H9 (cell line): ENCODE measurements at regions not wholly inside any gene's neighbourhood (a gene's known extent, or its start where the extent isn't known, plus 50 kb on each side); places are given as distances from the start of the nearest gene placed in this dataset.

Source experiments
- DNase-seq: peaks from one replicate; pipeline ENCODE4 v3.0.0-alpha.2; 2017
- H2AFZ ChIP-seq: one replicate; pipeline ENCODE4 v1.6.1; 2013; ENCODE audit warnings: mild to moderate bottlenecking, low read length, control low read depth, moderate library complexity
- H2AK5ac ChIP-seq: 2 replicates; pipeline ENCODE4 v1.6.1; 2013; ENCODE audit warnings: low read length, control low read depth, mixed read lengths; ENCODE audit not compliant: insufficient read length
- H2BK120ac ChIP-seq: one replicate; pipeline ENCODE4 v1.6.1; 2013; ENCODE audit warnings: low read depth, mild to moderate bottlenecking, low read length, control low read depth, inconsistent platforms; ENCODE audit not compliant: poor library complexity, severe bottlenecking
- H2BK12ac ChIP-seq: 2 replicates; pipeline ENCODE4 v1.6.1; 2013; ENCODE audit warnings: low read length, control low read depth, mixed read lengths, low read depth; ENCODE audit not compliant: insufficient read length
- H2BK15ac ChIP-seq: 2 replicates; pipeline ENCODE4 v1.6.1; 2013; ENCODE audit warnings: low read depth, low read length, control low read depth
- H2BK20ac ChIP-seq: one replicate; pipeline ENCODE4 v1.6.1; 2013; ENCODE audit warnings: low read depth, mild to moderate bottlenecking, low read length, control low read depth, inconsistent platforms; ENCODE audit not compliant: poor library complexity, severe bottlenecking
- H2BK5ac ChIP-seq: 2 replicates; pipeline ENCODE4 v1.6.1; 2013; ENCODE audit warnings: low read length, control low read depth, mixed read lengths; ENCODE audit not compliant: insufficient read length
- H3K14ac ChIP-seq: 2 replicates; pipeline ENCODE4 v1.6.1; 2013; ENCODE audit warnings: low read length, control low read depth; ENCODE audit not compliant: insufficient read depth
- H3K18ac ChIP-seq: 2 replicates; pipeline ENCODE4 v1.6.1; 2013; ENCODE audit warnings: low read depth, mild to moderate bottlenecking, mixed read lengths, low read length, control low read depth; ENCODE audit not compliant: insufficient read length
- H3K23ac ChIP-seq: 2 replicates; pipeline ENCODE4 v1.6.1; 2013; ENCODE audit warnings: low read length, control low read depth, mixed read lengths, low read depth; ENCODE audit not compliant: insufficient read length
- H3K23me2 ChIP-seq: 2 replicates; pipeline ENCODE4 v1.6.1; 2013; ENCODE audit warnings: low read depth, mild to moderate bottlenecking, mixed read lengths, low read length, control low read depth; ENCODE audit not compliant: insufficient read length, poor library complexity, severe bottlenecking
- H3K27ac ChIP-seq: 2 replicates; pipeline ENCODE4 v1.5.1; 2013; ENCODE audit warnings: low read length, control low read depth, mixed read lengths, low read depth; ENCODE audit not compliant: insufficient read length
- H3K27me3 ChIP-seq: 2 replicates; pipeline ENCODE4 v1.6.1; 2013; ENCODE audit warnings: low read length, control low read depth, inconsistent platforms; ENCODE audit not compliant: insufficient read depth
- H3K4ac ChIP-seq: 2 replicates; pipeline ENCODE4 v1.6.1; 2013; ENCODE audit warnings: low read depth, mild to moderate bottlenecking, control low read depth, inconsistent platforms, low read length, moderate library complexity
- H3K4me1 ChIP-seq: 2 replicates; pipeline ENCODE4 v1.6.1; 2013; ENCODE audit warnings: low read length, control low read depth, inconsistent platforms; ENCODE audit not compliant: insufficient read depth
- H3K4me2 ChIP-seq: 2 replicates; pipeline ENCODE4 v1.6.1; 2013; ENCODE audit warnings: low read length, control low read depth, mixed read lengths; ENCODE audit not compliant: insufficient read length, insufficient read depth
- H3K56ac ChIP-seq: 2 replicates; pipeline ENCODE4 v1.6.1; 2013; ENCODE audit warnings: low read depth, mild to moderate bottlenecking, mixed read lengths, low read length, control low read depth; ENCODE audit not compliant: insufficient read length
- H3K79me1 ChIP-seq: 2 replicates; pipeline ENCODE4 v1.6.1; 2013; ENCODE audit warnings: low read depth, mild to moderate bottlenecking, moderate library complexity, low read length, control low read depth, inconsistent platforms; ENCODE audit not compliant: insufficient read depth, poor library complexity, severe bottlenecking
- H3K79me2 ChIP-seq: 2 replicates; pipeline ENCODE4 v1.6.1; 2013; ENCODE audit warnings: low read length, control low read depth, inconsistent platforms; ENCODE audit not compliant: insufficient read depth
- H3K9ac ChIP-seq: 2 replicates; pipeline ENCODE4 v1.6.1; 2013; ENCODE audit warnings: low read length, control low read depth, mixed read lengths; ENCODE audit not compliant: insufficient read length; ENCODE audit errors: extremely low read depth
- H3K9me3 ChIP-seq: one replicate; pipeline ENCODE4 v1.6.1; 2013; ENCODE audit warnings: low read depth, low read length, inconsistent platforms; ENCODE audit not compliant: control insufficient read depth
- H3T11ph ChIP-seq: one replicate; pipeline ENCODE4 v1.6.1; 2013; ENCODE audit warnings: mild to moderate bottlenecking, low read length, control low read depth, inconsistent platforms
- H4K20me1 ChIP-seq: one replicate; pipeline ENCODE4 v1.6.1; 2013; ENCODE audit not compliant: control insufficient read depth, insufficient read length, insufficient read depth
- H4K5ac ChIP-seq: 2 replicates; pipeline ENCODE4 v1.6.1; 2013; ENCODE audit warnings: low read depth, mild to moderate bottlenecking, mixed read lengths, low read length, control low read depth; ENCODE audit not compliant: insufficient read length
- H4K8ac ChIP-seq: replicated peaks from 2 replicates; pipeline ENCODE4 v1.6.1; 2013; ENCODE audit warnings: low read length, control low read depth, mixed read lengths, low read depth; ENCODE audit not compliant: insufficient read length
- H4K91ac ChIP-seq: 2 replicates; pipeline ENCODE4 v1.6.1; 2013; ENCODE audit warnings: low read depth, mild to moderate bottlenecking, moderate library complexity, mixed read lengths, low read length, control low read depth; ENCODE audit not compliant: insufficient read length
- H3K27ac Mint-ChIP-seq, 3 experiments: 2 replicates in 2 of 3; 3 replicates in 1 of 3; pipeline ENCODE4 v1.8.0; 2020 to 2021; ENCODE audit warnings: mixed read lengths in 3 of 3, mild to moderate bottlenecking in 1 of 3, moderate library complexity in 1 of 3
- H3K27me3 Mint-ChIP-seq: 2 replicates; pipeline ENCODE4 v1.8.0; 2021; ENCODE audit warnings: low read depth, mild to moderate bottlenecking, moderate library complexity, mixed read lengths
- H3K36me3 Mint-ChIP-seq, 3 experiments: 2 replicates in 2 of 3; 3 replicates in 1 of 3; pipeline ENCODE4 v1.8.0; 2020 to 2021; ENCODE audit warnings: low read depth in 3 of 3, mixed read lengths in 3 of 3; ENCODE audit not compliant: insufficient read depth in 1 of 3
- H3K4me1 Mint-ChIP-seq, 2 experiments: 2 replicates each; pipeline ENCODE4 v1.8.0; 2020; ENCODE audit warnings: mixed read lengths in 2 of 2
- H3K4me3 Mint-ChIP-seq, 2 experiments: 2 replicates in 1 of 2; 3 replicates in 1 of 2; pipeline ENCODE4 v1.8.0; 2020 to 2021; ENCODE audit warnings: mild to moderate bottlenecking in 2 of 2, mixed read lengths in 2 of 2, moderate library complexity in 1 of 2
- H3K9me3 Mint-ChIP-seq, 2 experiments: 2 replicates in 1 of 2; 3 replicates in 1 of 2; pipeline ENCODE4 v1.8.0; 2020; ENCODE audit warnings: mild to moderate bottlenecking in 2 of 2, mixed read lengths in 2 of 2, moderate library complexity in 1 of 2
- CTCF ChIP-seq: fragments of 200-600 bp; sonication (generic); conservative IDR thresholded peaks from 3 replicates; pipeline ENCODE4 v1.8.0; 2021; ENCODE audit warnings: antibody characterized with exemption, mild to moderate bottlenecking
- WGBS: extraction: QIAGEN DNeasy Blood & Tissue Kit; methylation state at CpG from one replicate; pipeline ENCODE4 v1.1.7; 2013; ENCODE audit warnings: missing lambda C conversion rate, low lambda C conversion rate, mixed read lengths; ENCODE audit not compliant: insufficient read length; ENCODE audit errors: extremely low coverage; 5-methylcytosine and 5-hydroxymethylcytosine counted together

GRCh38 chr11:115075356-115075755 lies 397.0 kb downstream of the NXPE2 start:
- no CpG with 5 or more reads among the region's 3 CpGs for WGBS

More at GRCh38 chr11:115075356-115075755, 397.0 kb downstream of the NXPE2 start:
- Mint-ChIP-seq H3K36me3 (no peaks in the 10 kb centered on the region), H3K27me3 (peaks cover 30% of the 10 kb centered on the region), H3K4me1 (peaks cover 4 to 7% of the 10 kb centered on the region in 2 experiments; a peak in 3 of 4 replicates), H3K9me3 (no peaks in the 10 kb centered on the region), H3K27ac (no peak overlapping the region), H3K4me3 (no peak overlapping the region)
- no peak overlapping the region for H2BK15ac ChIP-seq
- no peak overlapping the region for H3K18ac ChIP-seq
- H3K9me3 ChIP-seq, result no peaks in the 10 kb centered on the region
- H3K23ac ChIP-seq, result no peak overlapping the region
- no peak overlapping the region for H3K4me2 ChIP-seq
- H2BK120ac ChIP-seq, result no peak overlapping the region
- no peak overlapping the region for H2AK5ac ChIP-seq
- H3K79me2 ChIP-seq, result no peaks in the 10 kb centered on the region
- no peak overlapping the region for H4K91ac ChIP-seq
- H2BK12ac ChIP-seq, result no peak overlapping the region
- H3K4ac ChIP-seq, result no peak overlapping the region
- no peaks in the 10 kb centered on the region; the same call in 1 of the 2 replicates for H3K27me3 ChIP-seq
- no peak overlapping the region for H2BK20ac ChIP-seq
- no peak overlapping the region for H3K27ac ChIP-seq
- no peaks in the 10 kb centered on the region for H3K23me2 ChIP-seq
- no peaks in the 10 kb centered on the region for H3K4me1 ChIP-seq
- TF ChIP-seq CTCF, result no peak
- no peak overlapping the region for H2AFZ ChIP-seq
- H3K14ac ChIP-seq, result no peak overlapping the region
- H3K79me1 ChIP-seq, result no peaks in the 10 kb centered on the region
- H3K9ac ChIP-seq, result no peak overlapping the region
- no peak overlapping the region for H4K5ac ChIP-seq
- no peak overlapping the region for H3T11ph ChIP-seq
- H2BK5ac ChIP-seq, result no peak overlapping the region
- no peak overlapping the region for H3K56ac ChIP-seq
- H4K8ac ChIP-seq, result no peak overlapping the region
- no peaks in the 10 kb centered on the region for H4K20me1 ChIP-seq
- DNase-seq, result no peak
